Islet precursor cell (in vitro differentiated cells): ENCODE measurements at regions not wholly inside any gene's neighbourhood (a gene's known extent, or its start where the extent isn't known, plus 50 kb on each side); places are given as distances from the start of the nearest gene placed in this dataset.

ENCODE experiments used
- DNase-seq: peaks from one replicate; pipeline ENCODE4 v3.0.0-alpha.2; 2018

DNA sequence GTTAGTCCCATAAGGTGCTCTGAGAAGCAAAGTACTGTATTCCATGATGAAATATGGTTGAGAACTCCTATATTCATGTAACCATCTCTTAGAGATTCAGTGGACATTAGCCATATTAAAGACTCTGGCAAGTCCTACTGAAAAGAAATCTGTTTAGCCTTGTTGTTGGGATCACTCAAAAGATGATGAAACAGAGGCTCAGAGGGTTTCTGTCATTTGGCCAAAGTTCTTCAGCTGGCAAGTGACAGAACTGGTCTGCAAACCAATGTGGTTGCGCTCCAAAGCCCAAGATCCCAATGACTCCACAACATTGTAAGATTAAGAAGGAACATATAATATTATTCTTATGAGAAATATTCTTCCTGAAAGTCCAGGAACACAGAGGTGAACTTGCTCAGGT is 462.9 kb downstream of the ACTL7B start:
- no peak for DNase-seq

DNA sequence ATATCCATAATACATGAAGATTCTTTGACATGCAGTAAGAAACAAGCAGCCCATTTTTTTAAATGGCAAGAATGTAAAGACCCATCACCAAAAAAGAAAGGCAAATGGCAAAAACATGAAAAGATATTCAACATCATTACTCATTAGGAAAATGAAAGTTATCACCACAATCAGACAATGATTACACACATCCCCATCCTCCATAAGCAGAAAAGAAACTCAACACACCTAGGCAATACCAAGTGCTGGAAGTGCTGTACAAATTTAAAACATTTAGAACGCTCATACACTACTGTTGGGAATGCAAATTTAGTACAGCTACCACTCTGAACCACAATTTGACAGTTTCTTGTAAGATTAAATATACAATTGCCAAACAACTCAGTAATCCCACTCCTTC is 466.7 kb downstream of the ACTL7B start:
- no peak for DNase-seq

DNA sequence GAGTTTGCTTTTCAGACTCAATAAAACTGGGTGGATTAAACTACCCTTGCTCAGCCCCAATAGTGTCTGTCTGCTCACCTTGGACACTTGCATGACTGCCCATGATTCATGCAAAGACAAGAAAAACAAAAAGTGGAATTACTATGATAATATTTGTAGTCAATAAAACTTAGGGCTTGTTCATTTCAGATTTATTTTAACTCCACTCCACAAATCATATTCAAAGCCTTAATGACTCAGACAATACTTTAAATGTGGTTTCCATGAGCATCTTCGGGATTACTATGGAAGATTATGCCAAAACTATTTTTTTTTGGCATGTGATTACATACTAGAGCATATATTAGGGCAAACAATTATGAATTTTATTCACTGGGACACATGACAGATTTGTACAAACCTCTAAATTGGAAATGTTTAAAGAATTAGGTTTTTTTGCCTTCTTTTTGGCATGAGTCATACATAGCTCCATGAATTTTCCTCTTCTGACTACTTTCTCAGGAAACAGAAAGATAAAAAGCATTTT is 468.9 kb downstream of the ACTL7B start:
- DNase-seq = no peak

DNA sequence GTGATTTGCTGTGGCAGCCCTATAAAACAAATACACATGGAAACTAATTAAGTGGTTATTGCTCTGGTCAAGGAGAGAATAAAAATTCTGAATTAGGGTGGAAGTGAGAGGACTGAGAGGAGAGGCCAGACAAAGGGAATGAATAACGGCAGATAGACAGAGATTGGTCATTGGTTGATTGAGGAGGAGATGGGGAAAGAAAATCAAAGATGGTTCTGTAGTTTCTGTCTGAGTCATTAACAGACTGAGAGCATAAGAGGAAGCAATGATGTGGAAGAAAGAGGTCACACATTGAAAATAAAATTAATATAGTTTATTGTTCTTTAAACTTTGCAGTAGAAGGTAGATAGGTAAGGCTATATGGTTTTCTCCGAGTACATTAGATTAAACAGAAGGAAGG is 469.8 kb downstream of the ACTL7B start:
- DNase-seq = no peak

DNA sequence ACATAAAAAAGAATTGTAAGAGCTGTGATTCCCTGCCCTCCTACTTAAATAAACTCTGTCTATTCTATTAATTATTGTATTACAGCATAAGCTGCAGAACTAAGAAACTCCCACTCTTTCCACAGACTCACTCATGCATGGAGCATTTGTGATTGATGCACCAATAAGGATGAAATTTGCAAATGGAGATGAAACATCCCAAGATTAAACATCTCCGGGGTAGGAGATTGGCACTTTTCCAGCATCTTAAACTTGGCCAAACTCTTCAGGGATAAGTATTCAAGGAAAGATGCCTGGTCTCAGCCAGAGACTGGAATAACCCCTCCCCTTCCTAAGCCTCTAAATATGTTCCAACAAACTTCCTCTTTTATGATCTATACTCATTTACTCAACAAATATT is 472.0 kb downstream of the ACTL7B start:
- DNase-seq = no peak

DNA sequence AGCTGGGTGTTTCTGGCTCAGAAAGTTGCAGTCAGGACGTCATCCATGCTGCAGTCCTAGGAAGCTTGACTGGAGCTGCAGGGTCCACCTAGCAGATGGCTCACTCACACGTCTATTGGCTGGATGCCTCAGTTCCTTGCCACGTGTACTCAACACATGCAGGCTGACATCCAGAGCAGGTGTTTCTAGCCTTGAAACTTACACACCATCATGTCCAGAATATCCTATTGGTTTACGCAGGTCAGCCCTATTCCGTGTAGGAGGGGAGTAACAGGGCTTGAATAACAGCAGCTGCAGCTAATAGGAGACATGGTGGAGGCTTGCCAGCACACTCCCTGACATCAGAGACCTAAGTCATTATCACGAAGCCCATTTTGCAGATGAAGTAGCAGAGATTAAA is 473.5 kb downstream of the ACTL7B start:
- no peak for DNase-seq

DNA sequence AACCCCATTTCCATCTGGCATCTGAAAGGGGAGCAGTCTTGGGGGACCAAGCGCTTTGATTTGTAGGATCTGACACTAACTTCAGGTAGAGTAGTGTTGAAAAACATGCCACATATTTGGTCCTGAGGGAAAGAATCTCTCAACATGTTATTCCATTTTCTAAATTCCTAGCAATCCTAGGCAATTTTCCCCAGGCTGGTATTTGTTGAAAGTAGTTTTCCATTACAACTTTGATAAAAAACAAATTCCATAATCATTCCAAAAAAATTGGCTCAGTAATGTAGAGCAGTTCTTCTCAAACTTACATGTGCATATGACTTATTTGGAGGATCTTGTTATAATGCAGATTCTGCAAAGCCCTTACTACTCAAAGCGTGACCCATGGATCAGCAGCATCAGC is 477.9 kb downstream of the ACTL7B start:
- DNase-seq = no peak

DNA sequence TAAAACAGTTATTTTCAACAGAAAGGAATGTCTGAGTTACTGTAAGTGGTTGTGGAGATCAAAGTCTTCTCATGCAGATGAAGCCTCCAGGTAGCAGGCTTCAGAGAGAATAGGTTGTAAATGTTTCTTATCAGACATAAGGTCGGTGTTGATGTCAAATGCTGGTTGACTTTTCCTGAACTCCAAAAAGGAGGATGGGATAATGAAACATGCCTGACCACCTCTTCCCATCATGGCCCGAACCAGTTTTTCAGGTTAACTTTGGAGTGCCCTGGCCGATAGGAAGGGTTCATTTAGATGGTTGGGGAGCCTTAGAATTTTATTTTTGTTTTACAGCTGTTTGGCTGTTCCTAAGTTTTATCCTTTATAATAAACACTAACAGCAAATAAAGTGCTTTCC is 478.4 kb downstream of the ACTL7B start:
- DNase-seq = peak; percentile 55

DNA sequence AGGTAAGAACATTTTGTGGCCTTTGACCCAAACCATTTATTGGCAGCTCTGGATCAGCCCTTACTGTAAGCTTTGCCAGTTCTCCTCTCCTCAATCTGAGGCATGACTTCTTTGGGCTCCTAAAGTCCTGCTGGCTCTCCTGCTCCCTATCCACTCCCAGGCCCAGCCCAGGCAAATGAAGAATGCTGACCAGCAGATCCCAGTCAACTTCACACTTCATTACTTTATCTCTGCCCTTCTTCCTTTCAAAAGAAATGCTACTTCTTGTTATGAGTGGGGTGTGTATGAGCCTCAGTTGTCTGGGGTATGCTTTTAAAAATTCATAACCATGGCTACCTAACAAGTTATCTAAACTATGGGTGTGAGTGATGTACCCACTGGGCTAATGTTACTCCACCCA is 479.6 kb downstream of the ACTL7B start:
- no peak for DNase-seq

DNA sequence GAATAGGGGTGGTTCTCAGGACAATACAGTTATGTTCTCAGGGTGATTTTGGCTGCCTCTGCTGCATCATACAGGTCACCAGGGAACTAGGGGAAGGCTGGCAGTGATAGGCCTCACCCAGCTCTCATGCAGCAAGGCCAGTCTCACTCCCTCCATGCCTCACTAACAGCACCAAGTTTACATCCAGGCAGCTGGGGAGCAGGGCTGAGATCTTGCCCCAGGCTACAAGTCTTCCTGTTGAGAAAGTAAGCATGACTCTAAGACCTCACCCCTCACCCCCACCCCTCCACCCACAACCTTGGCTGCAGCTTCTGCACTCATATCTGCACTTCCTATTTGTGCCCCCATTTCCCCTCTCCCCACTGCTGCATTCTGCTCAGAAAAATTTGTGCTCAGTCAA is 481.2 kb downstream of the ACTL7B start:
- DNase-seq = peak; percentile 69

DNA sequence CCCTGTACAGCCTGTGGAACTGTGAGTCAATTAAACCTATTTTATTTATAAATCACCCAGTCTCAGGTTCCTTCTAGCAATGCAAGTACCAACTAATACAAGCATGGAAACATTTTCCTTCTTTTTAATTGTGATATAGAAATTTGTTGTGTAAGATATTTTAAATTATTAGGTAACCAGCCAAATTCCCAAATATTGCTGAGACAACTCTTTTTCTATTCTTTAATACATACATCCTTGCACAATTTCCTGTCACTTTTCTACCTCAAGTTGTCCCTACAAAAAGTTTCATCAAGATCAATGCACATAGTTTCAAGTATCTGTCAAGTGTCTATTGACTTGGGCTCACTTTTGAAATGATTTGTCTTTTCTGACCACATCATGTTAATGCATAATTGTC is 488.6 kb downstream of the ACTL7B start:
- no peak for DNase-seq

DNA sequence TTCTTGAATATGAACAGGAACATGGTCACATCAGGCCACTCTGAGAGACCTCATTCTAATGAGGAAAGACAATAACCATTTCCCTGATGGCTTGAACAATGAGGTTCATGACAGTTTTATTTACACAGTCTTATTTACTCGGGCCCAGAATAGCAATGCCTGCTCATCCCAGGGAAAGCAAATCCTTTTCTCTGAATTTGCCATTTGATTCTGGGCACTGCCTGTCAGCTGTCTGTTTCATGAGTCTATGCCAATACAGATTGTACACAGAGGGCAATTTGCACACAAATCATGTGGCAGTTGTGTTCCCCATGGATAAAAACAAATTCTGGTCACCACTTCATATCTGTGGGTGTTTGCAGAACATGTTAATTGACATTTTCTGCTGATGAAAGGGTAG is 492.5 kb downstream of the ACTL7B start:
- DNase-seq = no peak

DNA sequence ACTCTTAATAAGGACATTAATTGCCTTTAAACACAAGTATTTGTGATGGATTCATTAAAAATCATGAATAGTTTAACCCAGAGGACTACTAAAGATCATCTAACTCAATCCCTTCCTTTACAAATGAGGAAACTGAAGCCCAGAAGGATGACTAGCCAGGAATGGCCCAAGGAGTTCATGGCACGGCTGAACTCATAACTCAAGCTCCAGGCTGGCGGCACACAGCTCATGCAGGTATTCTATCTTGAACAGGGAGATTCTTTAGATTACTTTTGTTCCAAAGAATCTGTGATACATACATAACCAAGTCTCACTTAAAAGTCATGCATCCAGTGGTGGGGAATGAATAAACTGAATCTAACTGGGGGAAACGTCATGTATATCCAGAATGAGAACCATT is 495.5 kb downstream of the ACTL7B start:
- DNase-seq = no peak

DNA sequence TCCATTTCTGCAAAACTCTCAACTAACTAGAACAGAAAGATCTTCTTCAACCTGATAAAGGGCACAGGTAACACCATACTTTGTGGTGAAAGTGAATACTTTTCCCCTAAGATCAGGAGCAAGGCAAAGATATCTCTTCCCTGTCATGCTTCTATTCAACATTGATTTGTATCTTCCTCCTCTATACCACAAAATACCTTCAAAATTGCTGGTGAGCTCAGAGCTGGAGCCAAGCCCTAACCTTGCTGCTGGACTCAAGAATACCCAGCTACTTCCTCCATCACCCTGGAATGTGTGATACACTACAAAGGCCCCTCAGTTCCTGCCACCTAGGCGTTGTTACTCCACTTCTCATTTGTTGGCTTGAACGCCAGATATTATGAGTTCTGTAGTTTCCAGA is 499.0 kb downstream of the ACTL7B start:
- DNase-seq = no peak

DNA sequence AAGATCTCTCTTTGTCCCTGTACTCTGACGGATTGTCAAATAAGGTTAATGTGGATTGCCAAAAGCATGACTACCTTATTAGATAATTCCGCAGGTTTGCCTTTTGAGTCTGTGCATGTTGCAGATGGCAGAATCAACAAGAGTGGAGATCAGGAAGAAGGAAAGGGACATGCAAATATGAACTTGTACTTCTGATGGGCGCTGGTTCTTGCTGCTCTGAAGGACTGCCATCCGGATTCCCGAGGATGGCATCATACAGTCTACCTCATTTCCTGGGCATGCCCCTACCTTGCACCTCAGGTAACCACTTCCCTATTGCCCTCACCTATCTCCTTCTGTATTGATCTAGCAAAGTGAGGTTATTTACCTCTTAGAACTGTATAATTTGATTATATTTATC is 504.2 kb downstream of the ACTL7B start:
- no peak for DNase-seq

DNA sequence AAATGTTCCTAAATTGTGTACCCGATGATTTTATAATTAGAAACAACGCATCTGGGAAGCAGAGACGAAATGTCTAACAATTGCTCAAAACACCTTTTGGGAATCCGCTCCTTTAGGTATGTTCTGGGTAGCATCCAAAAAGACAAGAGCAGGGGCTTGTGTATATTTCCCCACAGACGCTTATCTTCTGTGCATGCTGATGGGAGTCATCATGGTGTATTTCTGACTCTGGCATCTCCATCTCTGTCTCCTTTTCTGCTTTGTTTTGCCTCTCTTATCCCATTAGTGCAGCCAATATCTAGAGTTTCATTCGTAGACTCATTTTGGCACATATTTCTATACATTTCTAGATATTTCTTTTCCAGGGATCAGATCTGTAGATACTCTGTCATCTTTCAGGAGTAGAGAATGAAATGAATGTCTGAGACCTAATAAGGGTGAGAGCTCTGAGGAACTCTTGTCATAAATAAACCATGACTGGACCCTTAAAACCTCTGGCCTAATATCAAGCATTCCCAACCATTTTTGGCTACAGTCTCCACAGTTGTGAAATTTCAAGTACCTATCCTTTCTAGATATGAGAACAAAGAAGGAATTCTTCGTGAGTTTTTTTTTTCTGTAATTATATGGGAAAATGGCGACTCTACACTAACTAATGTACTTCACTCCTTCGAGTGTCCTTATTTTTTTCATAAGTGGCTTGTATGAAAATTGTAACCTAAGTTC is 508.2 kb downstream of the ACTL7B start:
- no peak for DNase-seq

DNA sequence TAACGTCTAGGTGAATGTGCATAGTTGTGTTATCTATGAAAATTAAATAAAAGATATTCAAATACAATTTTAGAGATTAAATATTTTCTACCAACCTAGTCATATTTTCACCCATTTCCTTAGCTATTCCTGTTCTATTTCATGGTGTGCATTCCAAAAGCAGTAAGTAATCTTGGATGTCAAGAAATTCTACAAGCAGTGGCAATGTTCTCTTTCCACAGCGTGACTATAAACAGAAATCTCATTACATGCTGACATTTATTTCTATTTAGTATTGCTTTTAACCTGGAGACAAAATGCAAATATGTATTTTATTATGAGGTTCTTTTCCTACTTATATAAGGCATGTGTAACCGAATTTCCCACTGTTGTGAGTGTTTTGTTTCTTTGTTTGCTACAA is 510.0 kb downstream of the ACTL7B start:
- no peak for DNase-seq

DNA sequence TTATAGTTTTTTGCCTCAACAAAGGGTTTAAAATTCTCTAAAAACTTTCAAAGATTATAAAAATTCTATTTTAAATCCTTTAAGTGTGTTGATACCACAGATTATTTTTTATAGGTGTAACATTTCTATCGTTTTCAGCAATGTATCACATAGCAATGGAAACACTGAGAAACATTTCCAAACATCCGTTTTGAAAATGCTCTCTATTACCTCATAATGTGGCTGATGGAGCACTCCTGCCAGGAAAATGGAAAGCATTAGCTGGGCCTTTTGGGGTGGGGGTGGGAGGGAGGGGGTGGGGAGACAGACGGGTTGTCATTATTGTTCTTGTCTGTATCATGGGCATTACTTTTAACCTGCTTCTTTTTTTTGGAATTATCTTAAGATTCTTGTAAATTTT is 516.5 kb downstream of the ACTL7B start:
- no peak for DNase-seq

DNA sequence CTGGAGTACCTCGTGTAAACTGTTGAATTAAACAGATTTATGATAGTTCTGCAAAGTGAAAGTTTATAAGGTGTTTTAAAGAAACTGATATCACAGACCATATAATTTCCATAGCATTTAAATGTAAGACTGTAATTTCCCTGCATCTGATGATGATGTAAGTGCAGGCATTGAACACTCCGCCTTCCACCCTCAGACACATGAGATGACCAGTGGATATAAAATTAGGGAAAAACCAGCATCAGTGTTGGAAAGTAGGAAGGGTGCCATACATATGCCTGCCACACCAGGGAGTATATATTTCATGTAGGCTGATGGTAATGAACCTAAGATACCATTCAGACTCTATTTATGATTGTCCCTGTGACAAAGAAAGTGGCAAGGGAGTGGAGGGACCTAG is 519.2 kb downstream of the ACTL7B start:
- DNase-seq = no peak

DNA sequence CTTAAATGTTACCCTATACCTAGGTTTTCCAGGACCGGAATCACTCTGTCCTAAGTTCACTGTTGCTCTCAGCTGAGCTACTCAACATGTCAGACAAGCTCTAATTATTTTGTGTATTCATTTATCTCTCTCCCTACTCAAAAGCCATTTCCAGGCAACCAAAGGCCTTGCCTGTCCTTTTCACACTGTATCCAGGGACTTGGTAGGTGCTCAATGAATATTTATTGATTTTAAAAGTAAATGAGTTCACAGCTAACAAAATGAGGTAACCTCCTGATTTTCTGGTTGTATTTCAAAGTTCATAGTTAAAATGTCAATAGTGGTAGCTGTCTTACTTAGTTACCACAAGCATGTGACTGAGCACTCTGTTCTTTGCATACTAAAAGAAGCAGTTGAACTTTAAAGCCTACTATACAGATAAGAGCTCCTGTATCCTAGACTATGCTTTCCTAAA is 522.2 kb downstream of the ACTL7B start:
- no peak for DNase-seq

DNA sequence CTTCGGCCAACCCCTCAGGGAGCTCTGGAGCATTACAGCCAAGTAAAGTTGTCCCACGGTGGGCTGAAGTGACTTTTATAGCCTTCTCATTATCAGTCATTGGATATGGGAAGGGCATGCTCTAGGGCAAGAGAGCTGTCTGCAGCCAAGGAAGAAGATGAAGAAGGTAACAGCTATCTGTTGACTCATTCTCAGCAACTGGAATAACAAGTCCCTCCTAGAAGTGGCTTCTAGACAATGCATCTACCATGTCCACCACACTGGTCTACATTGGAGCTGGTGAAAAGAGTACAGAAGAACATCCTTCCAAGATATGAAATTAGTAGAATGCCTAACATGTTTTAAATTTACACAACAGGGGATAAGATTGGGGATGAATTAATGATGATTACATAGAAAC is 524.2 kb downstream of the ACTL7B start:
- DNase-seq = peak; percentile 64

DNA sequence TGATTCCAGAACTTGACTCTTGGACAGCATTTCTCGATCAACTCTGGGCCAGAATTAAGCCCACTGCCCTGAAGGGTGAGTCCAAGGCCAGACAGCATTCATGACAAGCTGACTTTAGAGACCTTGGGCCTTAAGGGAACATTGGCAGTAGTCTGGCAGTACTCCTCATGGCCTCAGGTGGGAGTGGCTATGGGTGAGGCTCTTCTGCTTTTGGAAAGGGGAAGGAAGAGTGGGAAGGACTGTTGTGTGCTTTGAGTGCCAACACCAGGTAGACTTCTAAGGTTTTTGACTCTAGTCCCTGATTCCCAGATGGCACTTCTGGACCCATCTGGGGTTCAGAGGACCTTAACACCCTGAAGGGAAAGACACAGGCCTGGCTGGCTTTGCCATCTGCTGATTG is 530.4 kb downstream of the ACTL7B start:
- no peak for DNase-seq

DNA sequence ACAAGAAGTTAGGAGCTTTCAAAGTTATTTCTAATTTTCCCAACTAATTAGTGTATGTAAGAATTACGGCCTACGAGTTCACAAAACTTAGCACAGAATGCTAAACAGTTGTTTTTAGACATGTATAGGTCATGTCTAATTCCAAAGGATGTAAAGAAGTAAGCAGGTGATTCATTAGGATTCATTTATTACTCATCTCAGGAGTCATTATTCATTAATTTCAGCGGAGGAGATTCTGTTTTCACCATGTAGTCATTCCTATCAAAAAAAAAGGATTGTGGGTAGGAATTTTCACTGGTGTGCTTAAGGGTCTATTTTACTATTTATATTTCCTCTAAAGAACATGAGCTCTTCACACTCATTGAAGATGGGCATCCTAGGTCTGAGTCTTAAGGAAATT is 532.2 kb downstream of the ACTL7B start:
- DNase-seq = no peak

DNA sequence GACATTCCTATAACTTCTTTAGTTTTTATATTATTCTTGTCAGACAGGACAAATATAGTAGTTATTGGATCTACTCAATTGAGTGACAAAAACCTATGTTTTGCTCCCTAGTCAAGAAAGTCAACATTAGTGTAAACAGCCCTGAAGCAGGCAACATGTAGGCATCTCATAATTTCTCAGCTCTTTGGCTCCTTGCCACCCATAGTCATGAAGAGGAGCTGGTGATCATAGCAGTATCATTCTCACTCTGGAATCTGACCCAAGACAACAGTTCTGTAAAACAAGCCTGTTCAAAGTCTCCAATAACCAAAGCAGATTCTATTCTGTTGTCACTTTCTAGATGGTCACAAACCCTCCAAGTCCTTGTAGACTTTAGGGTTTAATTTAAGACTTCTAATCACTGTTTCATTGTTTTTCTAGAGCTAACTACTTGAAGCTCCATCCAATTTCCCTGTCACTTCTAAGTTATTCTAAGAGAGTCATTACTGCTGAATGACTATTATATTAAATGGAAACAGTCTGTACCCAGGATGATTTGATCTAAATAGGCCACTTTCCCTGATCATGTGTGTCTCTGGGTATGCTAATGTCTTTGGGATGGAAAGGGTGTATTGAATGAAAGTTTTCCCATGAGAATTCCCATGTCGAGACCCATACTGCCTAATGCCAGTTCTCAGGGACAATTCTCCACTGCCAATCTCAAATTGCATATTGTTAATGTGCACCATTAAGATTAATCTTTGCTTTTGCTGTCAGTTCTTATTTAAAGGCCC is 533.3 kb downstream of the ACTL7B start:
- DNase-seq = no peak

DNA sequence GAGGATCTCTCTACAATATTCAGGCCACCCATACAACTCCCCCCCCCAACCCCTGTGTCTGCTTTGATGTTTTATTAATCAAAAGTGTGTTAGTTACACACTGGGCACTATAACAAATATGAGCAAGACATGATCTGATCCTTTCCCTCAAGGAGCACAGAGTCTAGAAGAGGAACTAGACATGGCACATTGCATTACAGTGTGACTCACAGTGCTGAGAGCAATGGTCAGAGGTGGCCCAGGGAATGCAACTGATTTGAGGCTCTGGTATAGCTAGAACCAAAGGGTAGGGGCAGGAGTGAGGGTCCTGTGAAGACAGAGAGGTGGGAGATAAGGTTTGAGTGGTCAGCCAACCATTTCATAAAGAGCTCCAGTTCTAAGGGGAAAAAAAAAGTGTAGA is 539.2 kb downstream of the ACTL7B start:
- no peak for DNase-seq
